CD14-positive monocyte (primary cell): ENCODE measurements at regions not wholly inside any gene's neighbourhood (a gene's known extent, or its start where the extent isn't known, plus 50 kb on each side); places are given as distances from the start of the nearest gene placed in this dataset.
"Not testable (repeated sequence)": the region's sequence is repeated elsewhere in the genome, so short reads cannot be mapped to it uniquely, and the experiment has no call there.

ENCODE experiments used
- DNase-seq, 3 donors: peaks; one replicate each; pipeline ENCODE4 v3.0.0-alpha.2; 2011 to 2022
- H2AFZ ChIP-seq: 2 replicates; pipeline ENCODE4 v1.6.0; 2012; ENCODE audit warnings: mild to moderate bottlenecking, low read depth, low read length, inconsistent platforms; ENCODE audit not compliant: insufficient read depth, poor library complexity, severe bottlenecking
- H3K27ac ChIP-seq, 2 donors: 1 replicate in 1 of 2; 2 replicates in 1 of 2; pipeline ENCODE4 v1.5.1; 2012 to 2013; ENCODE audit warnings: low read length in 2 of 2, control low read depth in 1 of 2, inconsistent platforms in 1 of 2, low read depth in 1 of 2, mild to moderate bottlenecking in 1 of 2
- H3K27me3 ChIP-seq, 2 donors: one replicate each; pipeline versions ENCODE4 v1.6.0 to v1.6.1; 2011 to 2013; ENCODE audit warnings: low read length in 2 of 2; ENCODE audit not compliant: control insufficient read depth in 2 of 2, insufficient read depth in 2 of 2
- H3K36me3 ChIP-seq, 2 donors: replicated peaks in 1 of 2; 1 replicate in 1 of 2; 2 replicates in 1 of 2; pipeline versions ENCODE4 v1.5.1 to v1.6.1; 2012 to 2013; ENCODE audit warnings: low read length in 2 of 2, control low read depth in 1 of 2, inconsistent platforms in 1 of 2, mild to moderate bottlenecking in 1 of 2; ENCODE audit not compliant: insufficient read depth in 2 of 2, control insufficient read depth in 1 of 2
- H3K4me1 ChIP-seq, 2 donors: 1 replicate in 1 of 2; 2 replicates in 1 of 2; pipeline versions ENCODE4 v1.5.1 to v1.6.1; 2012 to 2013; ENCODE audit warnings: low read length in 2 of 2, control low read depth in 1 of 2, inconsistent platforms in 1 of 2, mild to moderate bottlenecking in 1 of 2, moderate library complexity in 1 of 2; ENCODE audit not compliant: insufficient read depth in 2 of 2, control insufficient read depth in 1 of 2
- H3K4me2 ChIP-seq: replicated peaks from 2 replicates; pipeline ENCODE3; 2012; ENCODE audit warnings: low read length, moderate library complexity, mild to moderate bottlenecking; ENCODE audit not compliant: poor library complexity, severe bottlenecking; ENCODE audit errors: extremely low read depth
- H3K4me3 ChIP-seq, 3 experiments: fragments of 200-600 bp in 1 of 3; sonication (generic) in 1 of 3; replicated peaks in 1 of 3; 1 replicate in 2 of 3; 2 replicates in 1 of 3; pipeline ENCODE4 v1.5.1; 2011 to 2013; ENCODE audit warnings: low read length in 3 of 3, mild to moderate bottlenecking in 3 of 3, control low read depth in 2 of 3, low read depth in 2 of 3, inconsistent platforms in 1 of 3, moderate library complexity in 1 of 3
- H3K79me2 ChIP-seq: 2 replicates; pipeline ENCODE4 v1.6.0; 2012; ENCODE audit warnings: mild to moderate bottlenecking, control low read depth, inconsistent platforms, low read length, moderate library complexity; ENCODE audit not compliant: insufficient read depth
- H3K9ac ChIP-seq: 2 replicates; pipeline ENCODE4 v1.6.0; 2017; ENCODE audit warnings: low read length, mild to moderate bottlenecking; ENCODE audit not compliant: insufficient read depth, poor library complexity, severe bottlenecking
- H3K9me3 ChIP-seq, 2 donors: replicated peaks in 1 of 2; 1 replicate in 1 of 2; 2 replicates in 1 of 2; pipeline versions ENCODE4 v1.5.1 to v1.6.1; 2012 to 2013; ENCODE audit warnings: low read length in 2 of 2, control low read depth in 1 of 2; ENCODE audit not compliant: control insufficient read depth in 1 of 2, insufficient read depth in 1 of 2
- H4K20me1 ChIP-seq: 2 replicates; pipeline ENCODE4 v1.6.0; 2012; ENCODE audit warnings: mild to moderate bottlenecking, low read length, control low read depth, moderate library complexity; ENCODE audit not compliant: insufficient read depth
- H3K27ac Mint-ChIP-seq, 7 donors: one replicate each; pipeline ENCODE4 v1.8.0; 2020; ENCODE audit warnings: mild to moderate bottlenecking in 7 of 7, mixed read lengths in 7 of 7, moderate library complexity in 6 of 7, inconsistent platforms in 2 of 7
- H3K27me3 Mint-ChIP-seq, 3 donors: one replicate each; pipeline ENCODE4 v1.8.0; 2021 to 2022; ENCODE audit warnings: low read depth in 3 of 3, mild to moderate bottlenecking in 3 of 3, mixed read lengths in 3 of 3, moderate library complexity in 3 of 3, inconsistent platforms in 1 of 3
- H3K36me3 Mint-ChIP-seq, 2 donors: one replicate each; pipeline ENCODE4 v1.8.0; 2020; ENCODE audit warnings: mixed read lengths in 2 of 2, inconsistent platforms in 1 of 2, mild to moderate bottlenecking in 1 of 2
- H3K4me1 Mint-ChIP-seq: one replicate; pipeline ENCODE4 v1.8.0; 2020; ENCODE audit warnings: mild to moderate bottlenecking, mixed read lengths
- H3K4me3 Mint-ChIP-seq, 2 donors: one replicate each; pipeline ENCODE4 v1.8.0; 2020; ENCODE audit warnings: mild to moderate bottlenecking in 2 of 2, mixed read lengths in 2 of 2, moderate library complexity in 1 of 2
- H3K9me3 Mint-ChIP-seq, 7 donors: one replicate each; pipeline ENCODE4 v1.8.0; 2020 to 2022; ENCODE audit warnings: mixed read lengths in 7 of 7, mild to moderate bottlenecking in 6 of 7, moderate library complexity in 6 of 7, inconsistent platforms in 2 of 7
- CTCF ChIP-seq: fragments of 200-600 bp; IDR thresholded peaks from one replicate; pipeline ENCODE4 v1.8.0; 2022; ENCODE audit warnings: antibody characterized with exemption, mild to moderate bottlenecking
- intact Hi-C, 2 donors: fragments of 100-400 bp; cut with micrococcal nuclease; formaldehyde crosslinking; loops; one replicate each; pipeline versions ENCODE4 v1.15.0 to v1.15.1; 2023

GRCh38 chr7:79636849-79637248 is 183.4 kb upstream of the MAGI2 start:
- no peak for DNase-seq
- H3K79me2 ChIP-seq, result no peaks in the 10 kb centered on the region
- intact Hi-C loops, result no loop called here
- no peaks in the 10 kb centered on the region for H3K9me3 ChIP-seq
- no peaks in the 10 kb centered on the region for H3K36me3 ChIP-seq
- no peak overlapping the region for H3K9ac ChIP-seq
- no peak for TF ChIP-seq CTCF
- H3K27ac Mint-ChIP-seq, result no peak overlapping the region
- H3K27me3 Mint-ChIP-seq, result peaks cover 0 to 1% (median 1%) of the 10 kb centered on the region in 3 donors
- no peak overlapping the region for H3K4me3 ChIP-seq
- H4K20me1 ChIP-seq, result no peaks in the 10 kb centered on the region
- H3K36me3 Mint-ChIP-seq, result no peaks in the 10 kb centered on the region
- H3K27me3 ChIP-seq, result no peaks in the 10 kb centered on the region
- peaks cover 0 to 1% (median 0%) of the 10 kb centered on the region in 7 donors for H3K9me3 Mint-ChIP-seq
- H3K4me1 ChIP-seq, result no peaks in the 10 kb centered on the region
- no peak overlapping the region for H3K4me3 Mint-ChIP-seq
- H3K4me1 Mint-ChIP-seq, result no peaks in the 10 kb centered on the region
- H3K4me2 ChIP-seq, result no peak overlapping the region
- no peak overlapping the region for H2AFZ ChIP-seq
- no peak overlapping the region for H3K27ac ChIP-seq

- H3K36me3 Mint-ChIP-seq, H3K4me2 ChIP-seq, H3K9ac ChIP-seq, H3K4me3 Mint-ChIP-seq, DNase-seq, H3K4me1 Mint-ChIP-seq, H3K79me2 ChIP-seq, H4K20me1 ChIP-seq, H3K4me3 ChIP-seq, intact Hi-C loops, H3K4me1 ChIP-seq, H3K9me3 ChIP-seq, H3K27me3 Mint-ChIP-seq, H2AFZ ChIP-seq, H3K27me3 ChIP-seq, H3K9me3 Mint-ChIP-seq, H3K27ac ChIP-seq, H3K36me3 ChIP-seq, H3K27ac Mint-ChIP-seq: not testable (repeated sequence)
Measured at GRCh38 chr7:79625921-79626320, 172.5 kb upstream of the MAGI2 start.
